ENCODE measurements at regions not wholly inside any gene's neighbourhood (a gene's known extent, or its start where the extent isn't known, plus 50 kb on each side); places are given as distances from the start of the nearest gene placed in this dataset.

DNA sequence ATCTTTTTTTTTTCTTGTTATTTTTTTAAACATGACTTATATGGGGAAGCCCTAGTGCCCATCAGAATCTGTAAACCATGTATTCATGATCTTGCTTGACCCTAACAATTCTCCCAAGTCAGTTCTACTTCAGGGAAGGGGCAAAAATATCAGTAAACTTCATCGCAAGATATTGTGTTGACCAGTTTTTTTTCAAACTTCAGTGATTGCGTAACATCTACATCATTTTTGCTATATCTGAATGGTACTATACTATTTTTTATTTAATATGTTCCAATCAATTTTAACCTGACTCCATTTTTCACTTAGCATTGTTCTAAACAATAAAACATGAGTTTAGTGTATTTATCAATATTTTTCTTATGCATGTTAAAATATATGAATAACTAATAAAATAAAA, 221.2 kb downstream of the NKX6-1 start:
- TF ChIP-seq POLR2A (IDR thresholded peaks at IDR 0.05; ENCODE audit: low read depth, low read length), result no peak
- no peak for TF ChIP-seq POU2F2 (IDR thresholded peaks at IDR 0.05; ENCODE audit: low read depth, low read length)
- TF ChIP-seq PAX5 (IDR thresholded peaks at IDR 0.05; ENCODE audit: insufficient read depth, low read length, severe bottlenecking), result no peak
